ENCODE measurements at regions not wholly inside any gene's neighbourhood (a gene's known extent, or its start where the extent isn't known, plus 50 kb on each side); places are given as distances from the start of the nearest gene placed in this dataset.
"Not testable (repeated sequence)": the region's sequence is repeated elsewhere in the genome, so short reads cannot be mapped to it uniquely, and the experiment has no call there.

GRCh38 chr1:208347191-208347590 is 103.0 kb upstream of the PLXNA2 start:
- DNase-seq (ENCODE audit: low read depth in 2 of 2) = no peak

DNA sequence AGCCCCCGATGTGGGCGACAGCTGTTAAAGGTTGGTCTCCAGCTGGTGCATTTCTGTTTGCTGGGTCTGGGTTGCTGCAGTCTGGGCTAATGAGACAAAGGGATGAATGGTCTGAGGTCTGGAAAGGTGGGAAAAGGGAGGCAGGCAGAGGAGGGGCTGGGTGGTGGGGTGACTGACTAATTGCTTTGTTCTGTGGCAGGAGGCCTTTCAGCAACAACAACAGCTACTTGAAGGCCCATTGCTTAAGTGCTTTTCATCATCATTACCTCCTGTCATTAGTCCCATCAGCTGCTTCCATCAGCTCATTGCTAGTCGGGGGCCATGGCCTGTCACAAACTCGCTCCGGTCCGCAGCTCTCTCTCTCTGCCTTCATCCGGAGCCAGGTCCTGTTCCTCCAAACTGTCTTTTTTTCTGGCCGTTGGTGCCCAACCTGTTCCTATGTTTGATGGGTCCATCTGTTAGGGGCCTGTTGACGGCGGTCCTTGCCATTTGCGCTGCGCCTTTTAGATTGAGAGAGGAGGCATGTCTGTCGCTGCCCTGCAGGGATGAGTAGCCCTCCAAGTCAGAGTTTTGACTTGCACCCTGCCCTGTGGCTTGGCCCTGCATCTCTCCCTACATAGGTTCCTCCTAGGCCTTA is 105.6 kb upstream of the PLXNA2 start:
- DNase-seq (ENCODE audit: low read depth in 2 of 2) = no peak

GRCh38 chr1:208350815-208351214 is 106.6 kb upstream of the PLXNA2 start:
- no peak for DNase-seq (ENCODE audit: low read depth in 2 of 2)

DNA sequence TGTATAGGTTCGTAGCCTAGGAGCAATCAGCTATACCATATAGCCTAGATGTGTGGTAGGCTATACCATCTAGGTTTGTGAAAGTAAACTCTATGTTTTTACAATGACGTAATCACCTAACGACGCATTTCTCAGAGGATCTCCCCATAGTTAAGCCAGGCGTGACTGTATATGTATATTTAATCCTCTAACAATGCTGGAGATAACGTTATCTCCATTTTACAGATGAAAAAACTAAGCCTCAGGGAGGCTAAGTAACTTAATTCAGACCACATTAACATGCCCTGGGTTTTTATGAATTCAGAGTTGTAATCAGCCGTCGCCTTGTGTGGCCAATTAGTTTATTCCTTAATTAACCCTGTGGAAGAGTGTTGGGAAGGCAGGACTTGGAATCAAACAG is 107.7 kb upstream of the PLXNA2 start:
- no peak for DNase-seq (ENCODE audit: low read depth in 2 of 2)

- not testable (repeated sequence) for DNase-seq (ENCODE audit: low read depth in 2 of 2)
Observed at GRCh38 chr1:208353797-208354196, 109.6 kb upstream of the PLXNA2 start.

DNA sequence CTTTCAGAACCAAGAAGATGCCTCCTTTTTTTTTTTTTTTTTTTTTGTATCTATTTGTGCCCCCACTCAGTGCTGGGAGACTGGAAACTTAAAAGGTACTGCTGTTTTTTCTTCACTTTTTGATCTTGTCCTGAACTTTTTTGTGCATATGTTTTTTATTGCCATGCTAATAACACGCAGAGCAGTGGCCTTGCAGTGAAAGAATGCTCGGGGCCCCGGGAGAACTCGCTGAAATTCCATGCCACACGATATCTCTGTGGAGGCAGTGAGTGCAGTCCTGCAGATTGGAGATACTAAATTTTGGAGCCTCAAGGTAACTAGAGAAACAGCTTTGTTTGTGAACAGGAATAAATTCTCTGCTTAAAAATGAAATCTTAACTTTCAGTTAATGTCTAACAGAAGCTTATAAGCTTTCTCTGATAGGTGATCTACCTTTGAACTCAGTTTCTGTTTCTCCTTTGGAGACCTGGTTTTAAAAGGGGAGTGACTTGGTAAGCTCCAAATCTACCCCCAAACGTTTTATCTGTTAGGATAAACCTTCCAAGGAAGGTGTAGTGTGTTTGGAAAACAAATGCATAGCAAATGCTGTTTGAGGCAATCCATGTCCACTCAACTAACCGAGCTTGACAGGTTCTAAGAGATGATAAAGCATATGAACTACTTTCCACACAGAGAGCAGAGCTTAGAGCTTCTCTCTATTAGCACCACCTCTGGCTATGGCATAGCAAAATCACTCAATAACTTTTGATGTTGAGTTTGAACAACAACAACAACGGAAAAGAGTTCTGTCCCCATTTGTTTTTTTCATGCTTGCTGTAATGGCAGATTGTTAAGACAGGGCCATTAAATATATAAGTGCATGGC is 113.7 kb upstream of the PLXNA2 start:
- DNase-seq (ENCODE audit: low read depth in 2 of 2) = no peak

- DNase-seq (ENCODE audit: low read depth in 2 of 2) = no peak
Observed at GRCh38 chr1:208358651-208359050, 114.5 kb upstream of the PLXNA2 start.

DNA sequence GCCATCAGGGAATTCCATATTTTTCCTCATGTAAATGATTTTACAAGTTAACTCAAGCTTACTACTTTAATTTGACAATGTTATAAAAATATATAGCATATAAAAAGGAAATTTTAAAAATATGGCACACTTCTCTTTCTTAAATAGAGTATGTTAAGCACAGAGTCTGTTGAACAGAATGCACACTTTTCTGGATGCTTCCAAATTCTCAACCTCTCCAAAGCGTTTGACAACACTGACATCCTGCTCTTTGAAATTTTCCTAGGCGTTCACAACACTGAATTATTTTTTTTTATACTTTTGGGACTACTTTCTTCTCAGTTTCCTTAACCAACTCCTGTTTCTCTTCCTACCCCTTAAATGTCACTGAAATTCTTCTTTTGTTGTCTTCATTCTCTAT is 117.8 kb upstream of the PLXNA2 start:
- no peak for DNase-seq (ENCODE audit: low read depth in 2 of 2)

- no peak for DNase-seq (ENCODE audit: low read depth in 2 of 2)
Observed at GRCh38 chr1:208366559-208366958, 122.4 kb upstream of the PLXNA2 start.

DNA sequence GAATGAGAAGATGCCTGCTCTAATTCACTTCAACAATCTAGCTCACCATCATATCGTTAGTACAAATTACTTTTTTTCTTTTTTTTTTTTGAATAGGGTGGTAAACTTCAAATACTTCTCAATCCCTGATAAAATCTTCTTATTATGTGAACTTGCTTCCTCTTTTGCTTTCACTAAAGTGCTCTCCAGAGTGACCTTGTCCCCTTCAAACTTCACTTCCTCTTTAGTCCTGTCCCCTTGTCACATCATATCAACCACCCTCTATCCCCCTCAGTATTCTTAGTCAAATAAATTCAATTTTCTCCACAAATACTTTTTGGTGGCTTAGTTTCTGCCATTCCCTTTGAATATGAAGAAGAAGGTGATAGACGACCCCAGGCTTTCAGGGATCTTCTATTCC is 124.9 kb upstream of the PLXNA2 start:
- no peak for DNase-seq (ENCODE audit: low read depth in 2 of 2)

GRCh38 chr1:208369658-208370057 is 125.5 kb upstream of the PLXNA2 start:
- DNase-seq (ENCODE audit: low read depth in 2 of 2) = no peak

DNA sequence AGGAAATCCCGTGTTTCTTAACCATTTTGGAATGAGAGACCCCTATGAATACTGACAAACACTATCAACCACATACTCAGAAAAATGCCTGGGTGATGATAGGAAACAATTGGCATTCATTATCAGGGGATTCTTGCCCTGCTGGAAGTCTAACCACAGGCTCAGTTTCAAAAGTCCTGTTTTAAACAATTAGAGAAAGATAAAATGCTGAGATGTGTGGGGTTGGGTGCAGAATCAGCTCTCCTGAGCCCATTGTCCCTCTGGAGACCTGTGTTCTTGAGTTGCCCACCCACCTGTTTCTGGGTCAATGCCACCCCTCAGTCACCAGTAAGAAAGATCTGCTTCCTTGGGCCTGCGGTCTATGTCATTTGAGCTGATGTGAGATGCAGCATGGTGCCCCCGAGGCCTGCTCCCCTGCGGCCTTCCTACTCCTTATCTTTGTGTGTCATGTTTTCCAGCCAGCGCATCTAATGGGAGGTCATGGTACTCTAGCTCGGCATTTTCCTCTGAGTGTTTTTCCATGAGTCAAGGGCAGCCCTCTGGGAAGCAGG is 130.3 kb upstream of the PLXNA2 start:
- DNase-seq (ENCODE audit: low read depth in 2 of 2) = no peak

GRCh38 chr1:208381481-208381880 is 137.3 kb upstream of the PLXNA2 start:
- DNase-seq (ENCODE audit: low read depth in 2 of 2) = no peak

DNA sequence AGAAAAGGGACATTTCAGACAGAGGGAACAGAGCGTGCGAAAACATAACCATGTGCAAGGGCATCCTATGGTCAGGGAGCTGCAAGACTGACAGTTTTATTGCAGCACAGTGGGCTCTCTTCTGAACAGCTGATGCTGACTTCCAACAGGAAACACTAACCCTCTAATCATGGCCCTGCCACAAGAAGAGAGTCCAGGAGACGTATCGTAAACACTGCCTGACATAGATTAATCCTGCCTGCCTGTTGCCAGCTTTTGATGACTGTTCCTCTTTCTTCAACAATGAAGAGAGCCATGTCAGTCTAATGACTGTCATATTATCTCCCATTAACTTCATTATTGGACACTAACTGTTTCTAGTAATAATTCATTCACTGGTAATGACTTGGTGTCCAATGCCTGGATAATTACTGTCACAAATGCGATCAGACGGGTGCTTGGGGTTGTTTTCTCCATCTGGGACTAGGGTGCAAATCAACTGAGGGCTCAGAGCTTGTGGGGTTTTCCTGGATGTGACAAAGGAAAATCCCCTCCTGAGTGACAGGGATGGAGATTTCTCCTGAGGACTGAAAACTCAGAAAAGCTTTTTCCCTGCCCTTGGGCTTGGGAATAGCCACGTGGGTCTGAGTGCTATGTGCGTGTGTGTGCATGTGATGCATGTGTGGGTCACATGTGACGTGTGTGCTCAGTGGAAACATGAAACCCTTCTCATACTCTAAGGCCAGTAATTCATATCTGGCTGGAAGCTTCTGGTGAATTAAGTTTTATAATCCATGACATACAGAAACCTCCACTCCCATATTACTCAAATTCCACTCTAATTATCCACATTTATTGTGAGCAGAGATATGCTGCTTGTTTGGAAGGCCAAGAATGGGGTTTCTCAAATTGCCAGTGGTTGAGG is 144.0 kb upstream of the PLXNA2 start:
- DNase-seq (ENCODE audit: low read depth in 2 of 2) = no peak

DNA sequence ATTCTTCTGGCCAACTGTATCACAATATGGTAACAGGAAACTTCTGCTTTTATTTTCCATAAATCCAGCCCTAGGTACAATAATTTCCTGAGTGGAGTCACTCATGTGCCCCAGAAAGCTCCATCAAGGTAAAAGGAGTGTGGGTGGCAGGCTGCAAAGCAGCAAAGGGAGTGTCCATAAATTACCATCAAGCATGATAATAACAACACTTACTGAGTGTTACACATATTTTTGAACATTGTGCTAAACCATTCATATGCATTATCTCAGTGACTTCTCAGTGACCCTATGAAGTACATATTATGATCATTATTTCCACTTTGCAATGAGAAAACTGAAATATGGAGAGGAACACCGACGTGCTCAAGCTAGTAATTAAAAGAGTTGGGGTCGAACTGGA is 149.2 kb upstream of the PLXNA2 start:
- DNase-seq (ENCODE audit: low read depth in 2 of 2) = no peak

DNA sequence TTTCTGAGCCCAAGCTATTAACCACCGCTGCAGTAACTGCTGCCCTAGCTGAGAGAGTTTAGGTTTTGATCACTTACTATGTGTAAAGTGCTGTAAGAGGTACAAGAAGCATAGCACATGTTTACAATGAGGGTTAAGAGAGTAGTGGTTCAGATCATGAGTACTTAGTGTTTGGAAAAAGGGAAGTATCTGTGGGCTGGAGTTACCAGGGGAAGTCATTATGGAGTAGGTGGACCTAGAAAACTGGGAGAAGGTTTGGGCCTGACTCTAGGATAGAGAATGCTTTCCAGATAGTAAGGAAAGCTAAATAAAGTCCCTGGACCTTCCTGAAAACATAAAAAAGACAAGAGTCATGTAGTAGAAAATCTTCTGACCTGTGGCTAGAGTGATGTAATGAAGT is 149.6 kb upstream of the PLXNA2 start:
- DNase-seq (ENCODE audit: low read depth in 2 of 2) = no peak

DNA sequence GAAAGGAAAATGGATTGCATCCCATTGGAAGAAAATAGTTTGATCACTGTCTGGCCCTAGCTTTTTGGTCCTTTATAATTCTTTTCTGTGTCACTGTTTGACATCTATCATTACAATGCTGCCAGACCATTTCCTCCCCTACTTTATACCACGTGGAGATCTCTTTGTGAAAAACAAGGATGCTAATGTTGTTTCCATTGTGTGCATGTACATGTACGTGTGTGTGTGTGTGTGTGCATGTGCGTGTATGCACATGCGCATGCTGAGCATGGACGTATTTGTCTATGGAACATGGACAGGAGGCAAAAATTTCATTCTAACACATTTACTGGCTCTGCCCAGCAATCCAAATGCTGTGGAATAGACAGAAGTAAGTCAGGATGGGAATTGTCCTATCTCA is 153.1 kb upstream of the PLXNA2 start:
- DNase-seq (ENCODE audit: low read depth in 2 of 2) = no peak

- no peak for DNase-seq (ENCODE audit: low read depth in 2 of 2)
Observed at GRCh38 chr1:208405014-208405413, 160.8 kb upstream of the PLXNA2 start.

GRCh38 chr1:208409176-208409575 is 165.0 kb upstream of the PLXNA2 start:
- DNase-seq (ENCODE audit: low read depth in 2 of 2) = no peak

- DNase-seq (ENCODE audit: low read depth in 2 of 2) = no peak
Observed at GRCh38 chr1:208410409-208410808, 166.2 kb upstream of the PLXNA2 start.

GRCh38 chr1:208413006-208413405 is 168.8 kb upstream of the PLXNA2 start:
- DNase-seq (ENCODE audit: low read depth in 2 of 2) = no peak

GRCh38 chr1:208418667-208419066 is 174.5 kb upstream of the PLXNA2 start:
- DNase-seq (ENCODE audit: low read depth in 2 of 2) = no peak
